Stimulated activated CD4-positive, alpha-beta T cell treated with anti-CD3 and anti-CD28 coated beads, Interleukin-4, amount 100 ng/mL, for 24 hours (primary cell): ENCODE measurements at regions not wholly inside any gene's neighbourhood (a gene's known extent, or its start where the extent isn't known, plus 50 kb on each side); places are given as distances from the start of the nearest gene placed in this dataset.
"Not testable (repeated sequence)": the region's sequence is repeated elsewhere in the genome, so short reads cannot be mapped to it uniquely, and the experiment has no call there.

Experiments
- DNase-seq: peaks from one replicate; pipeline ENCODE4 v3.0.0-alpha.2; 2020

DNA sequence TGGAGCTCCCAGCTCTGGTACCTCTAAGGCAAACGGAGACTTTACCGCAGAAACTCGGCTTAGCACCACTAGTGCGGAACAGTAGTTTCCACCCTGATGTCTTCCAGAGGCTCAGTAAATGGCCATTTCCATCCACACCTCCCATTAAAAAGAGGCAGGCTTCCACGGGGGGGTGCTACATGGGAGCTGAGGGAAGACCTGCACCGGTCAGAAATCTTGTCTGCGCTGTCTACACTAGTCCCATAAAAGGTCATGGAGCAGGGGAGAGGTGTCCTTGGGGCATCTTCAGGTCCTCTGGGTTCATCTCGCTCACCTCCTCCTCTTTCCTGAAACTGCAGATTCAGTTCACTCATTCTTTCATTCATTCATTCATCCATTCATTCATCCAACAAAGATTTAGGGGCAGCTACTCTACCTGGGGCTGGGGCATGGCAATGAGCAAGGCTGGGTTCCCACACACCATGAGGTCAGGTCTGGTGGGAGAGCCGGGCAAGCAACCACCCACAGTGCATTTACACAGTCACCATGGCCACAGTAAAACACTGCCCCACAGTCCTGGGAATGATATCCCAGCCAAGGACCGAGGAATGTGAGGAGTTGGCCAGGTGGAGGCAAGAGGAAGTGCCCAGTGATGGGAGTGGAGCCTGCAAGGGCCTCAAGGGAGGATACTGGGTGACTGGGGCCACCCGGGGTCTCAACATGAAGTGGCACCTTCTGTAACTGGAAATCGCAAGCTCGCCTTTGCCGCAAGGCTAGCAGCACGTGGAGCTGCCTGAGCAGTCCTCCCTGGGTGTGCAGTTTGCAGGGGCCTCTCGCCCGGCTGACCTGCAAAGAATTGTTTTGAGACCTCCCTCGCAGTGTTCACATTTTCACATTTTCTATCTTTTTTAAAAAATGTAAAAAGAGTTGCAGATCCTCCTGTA lies 180.2 kb upstream of the RAB6C start:
- no peak for DNase-seq

DNA sequence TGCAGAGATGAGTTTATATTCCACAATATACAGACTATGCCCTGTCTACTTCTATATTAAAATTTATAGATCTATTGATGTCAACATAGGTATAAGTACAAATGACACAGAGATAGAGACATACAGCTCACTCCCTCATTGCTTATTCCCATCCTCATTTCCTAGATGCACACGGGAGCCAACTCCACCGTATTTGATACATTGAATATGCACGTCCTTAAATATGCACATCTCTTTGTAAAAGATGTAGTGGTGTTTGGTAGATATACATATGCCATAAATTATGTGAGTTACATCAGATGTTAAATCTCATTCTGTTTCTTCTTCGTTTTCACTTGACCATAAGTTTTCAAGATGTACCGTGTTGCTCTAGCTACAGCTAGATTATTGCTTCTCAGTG lies 179.2 kb upstream of the RAB6C start:
- no peak for DNase-seq

DNA sequence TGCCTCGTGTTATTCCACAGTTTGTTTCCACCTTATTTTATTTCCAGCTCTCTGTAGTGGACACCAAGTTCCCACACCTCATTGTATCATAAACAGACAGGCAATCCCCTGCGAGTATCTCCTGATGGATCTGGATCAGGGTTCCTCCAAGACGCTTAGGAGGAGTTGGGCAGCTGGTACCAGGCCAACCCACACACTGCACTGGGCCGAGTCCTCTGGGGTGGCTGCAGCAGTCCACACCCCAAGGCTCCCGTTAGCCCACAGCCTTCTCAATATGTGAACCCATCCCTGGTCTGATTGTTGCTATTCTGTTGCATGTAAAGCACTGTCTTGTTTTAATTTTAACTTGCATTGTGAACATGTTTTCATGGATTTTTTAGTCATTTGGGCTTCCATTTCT lies 178.8 kb upstream of the RAB6C start:
- no peak for DNase-seq

DNA sequence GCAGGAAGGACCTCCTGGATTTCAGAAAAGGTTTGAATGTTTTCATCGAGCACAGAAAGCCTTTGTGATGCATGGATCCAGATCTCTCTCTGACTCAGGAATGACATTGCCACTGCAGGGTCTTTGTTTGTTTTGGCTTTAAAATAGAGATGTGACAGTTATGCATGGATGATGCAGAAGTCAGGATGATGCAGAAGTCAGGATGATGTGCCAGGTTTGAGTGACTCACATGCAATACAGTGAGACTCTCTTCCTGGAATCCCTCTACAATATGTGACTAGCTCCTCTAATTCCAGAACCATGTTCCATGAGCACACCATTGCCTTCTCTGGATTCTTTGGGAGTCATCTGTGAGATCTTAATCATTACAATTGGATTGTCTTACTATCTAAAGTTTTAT lies 177.9 kb upstream of the RAB6C start:
- DNase-seq, result no peak

DNA sequence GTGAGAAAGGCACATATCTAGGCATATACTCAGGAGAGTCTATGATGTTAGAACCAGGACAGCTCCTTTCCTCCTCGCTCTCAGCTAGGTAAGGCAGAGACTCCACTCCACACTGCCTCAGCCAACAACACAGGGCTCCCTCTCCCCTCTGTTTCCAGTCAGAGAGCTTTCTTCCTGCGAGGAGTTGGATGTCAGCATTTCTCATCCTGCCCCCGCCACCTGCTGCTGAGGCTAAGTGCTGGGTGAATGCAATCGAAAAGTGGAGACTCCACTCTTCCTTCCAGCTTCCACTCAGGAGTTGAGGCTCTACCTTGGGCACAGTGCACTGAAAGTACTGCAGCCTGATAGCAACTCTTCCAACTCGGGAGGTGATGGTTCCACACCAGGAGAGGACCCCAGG lies 177.2 kb upstream of the RAB6C start:
- DNase-seq, result no peak

DNA sequence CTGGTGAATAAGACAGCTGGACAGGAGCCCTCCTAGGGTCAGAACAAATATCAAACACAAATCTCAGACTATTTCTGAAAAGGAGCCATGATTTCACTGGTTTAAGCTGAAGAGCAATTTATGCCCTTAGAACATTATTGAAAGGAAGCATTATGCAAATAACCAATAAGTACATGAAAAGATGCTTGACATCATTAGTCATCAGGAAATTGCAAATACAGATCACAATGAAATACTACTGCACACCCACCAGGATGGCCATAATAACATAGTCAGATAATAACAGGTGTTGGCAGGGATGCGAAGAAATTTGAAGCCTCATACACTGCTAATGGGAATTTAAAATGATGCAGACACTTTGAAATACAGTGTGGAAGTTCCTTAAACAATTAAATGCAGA lies 176.4 kb upstream of the RAB6C start:
- DNase-seq, result no peak

DNA sequence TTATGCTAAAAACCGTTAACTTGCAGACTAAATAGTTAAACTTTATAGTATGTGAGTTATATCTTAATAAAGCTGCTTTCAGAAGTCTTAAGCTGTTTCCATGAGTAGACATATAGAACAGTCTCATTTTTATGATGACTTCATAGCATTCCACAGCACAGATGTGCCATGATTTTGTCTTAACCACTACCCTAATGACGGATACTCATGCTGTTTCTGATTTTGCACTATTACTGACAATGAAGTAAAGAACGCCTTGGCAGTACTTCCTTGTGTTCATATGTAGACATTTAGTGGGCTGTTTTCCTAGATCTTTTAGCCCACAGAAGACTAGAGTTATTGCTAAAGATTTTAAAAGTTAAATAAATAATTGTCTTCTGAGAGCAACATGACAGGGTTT lies 175.6 kb upstream of the RAB6C start:
- DNase-seq, result no peak

DNA sequence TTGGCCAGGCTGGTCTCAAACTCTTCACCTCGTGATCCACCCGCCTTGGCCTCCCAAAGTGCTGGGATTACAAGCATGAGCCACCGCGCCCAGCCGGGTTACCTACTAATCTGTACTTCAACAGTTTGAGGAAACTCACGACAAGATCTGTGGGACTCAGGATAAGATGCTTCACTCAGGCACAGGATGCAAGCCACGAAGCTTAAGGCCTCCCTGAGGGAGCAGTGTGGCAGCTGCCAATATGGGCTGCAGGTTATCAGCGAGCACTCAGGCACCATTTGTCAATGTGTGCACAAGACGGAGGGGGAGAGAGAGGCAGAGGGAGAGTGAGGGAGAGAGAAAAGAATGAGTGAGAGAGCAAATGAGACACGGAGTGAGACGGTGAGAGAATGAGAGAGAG lies 173.6 kb upstream of the RAB6C start:
- no peak for DNase-seq

DNA sequence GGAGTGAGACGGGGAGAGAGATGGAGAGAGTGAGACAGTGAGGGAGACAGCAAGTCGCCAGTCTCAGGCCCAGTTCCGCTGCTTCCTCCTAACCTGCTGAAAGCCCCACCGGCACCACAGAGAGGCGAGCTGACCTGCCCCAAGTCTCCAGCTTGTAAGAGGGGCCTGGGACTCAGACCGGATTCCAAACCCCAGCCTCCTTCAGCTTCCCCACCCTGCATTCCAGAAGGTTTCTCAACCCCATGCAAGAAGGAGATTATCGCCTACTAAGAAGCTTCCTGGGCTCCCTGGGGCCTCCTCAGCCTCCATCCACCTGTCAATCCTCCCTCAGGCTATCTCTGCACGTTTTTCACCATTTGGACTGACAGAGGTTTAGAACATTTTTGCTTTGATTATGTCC lies 173.1 kb upstream of the RAB6C start:
- DNase-seq, result no peak

DNA sequence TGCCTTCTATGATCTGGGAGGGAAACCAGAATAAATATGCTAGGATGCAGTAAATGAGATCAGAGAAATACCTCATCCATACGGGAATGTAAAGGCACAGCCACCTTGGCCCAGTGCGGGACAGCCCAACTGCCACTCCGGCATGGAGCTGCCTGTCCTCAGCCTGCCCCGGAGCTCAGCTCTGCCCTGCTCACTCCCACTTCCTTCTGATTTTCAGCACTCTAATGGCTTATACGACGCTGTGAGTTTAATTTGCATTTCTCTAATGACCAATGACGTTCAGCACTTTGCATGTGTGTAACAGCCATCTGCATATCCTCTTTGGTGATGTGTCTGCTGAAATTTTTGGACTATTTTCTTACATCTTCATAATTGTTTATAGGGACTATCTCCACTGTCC lies 172.5 kb upstream of the RAB6C start:
- DNase-seq, result no peak

DNA sequence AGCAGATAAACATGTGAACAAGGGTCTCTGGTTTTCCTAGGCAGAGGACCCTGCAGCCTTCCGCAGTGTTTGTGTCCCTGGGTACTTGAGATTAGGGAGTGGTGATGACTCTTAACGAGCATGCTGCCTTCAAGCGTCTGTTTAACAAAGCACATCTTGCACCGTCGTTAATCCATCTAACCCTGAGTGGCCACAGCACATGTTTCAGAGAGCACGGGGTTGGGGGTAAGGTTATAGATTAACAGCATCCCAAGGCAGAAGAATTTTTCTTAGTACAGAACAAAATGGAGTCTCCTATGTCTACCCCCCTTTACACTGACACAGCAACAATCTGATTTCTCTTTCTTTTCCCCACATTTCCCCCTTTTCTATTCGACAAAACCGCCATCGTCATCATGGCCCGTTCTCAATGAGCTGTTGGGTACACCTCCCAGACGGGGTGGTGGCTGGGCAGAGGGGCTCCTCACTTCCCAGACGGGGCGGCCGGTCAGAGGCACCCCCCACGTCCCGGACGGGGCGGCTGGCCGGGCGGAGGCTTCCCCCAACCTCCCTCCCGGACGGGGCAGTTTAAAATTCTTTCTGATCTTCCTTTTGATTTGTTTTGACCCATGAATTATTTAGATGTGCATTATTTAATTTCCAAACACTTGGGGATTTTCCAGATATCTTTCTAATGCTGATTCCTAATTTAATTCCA lies 171.7 kb upstream of the RAB6C start:
- DNase-seq, result not testable (repeated sequence)

DNA sequence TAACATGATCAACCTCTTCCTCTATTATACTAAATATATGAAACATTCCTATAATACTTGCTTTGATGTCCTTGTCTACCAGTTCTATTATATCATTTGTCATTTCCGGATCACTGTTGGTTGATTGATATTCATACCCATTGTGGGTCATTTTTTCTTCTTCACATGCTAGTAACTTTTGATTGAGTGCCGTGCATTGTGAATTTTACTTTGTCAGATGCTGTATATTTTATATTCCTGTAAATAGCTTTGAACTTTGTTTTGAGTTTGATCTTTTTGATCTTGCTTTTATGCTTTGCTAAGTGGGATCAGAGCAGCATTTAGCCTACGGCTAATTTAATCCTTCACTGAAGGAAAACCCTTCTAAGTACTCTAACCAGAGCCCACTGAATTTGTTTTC lies 168.9 kb upstream of the RAB6C start:
- no peak for DNase-seq

DNA sequence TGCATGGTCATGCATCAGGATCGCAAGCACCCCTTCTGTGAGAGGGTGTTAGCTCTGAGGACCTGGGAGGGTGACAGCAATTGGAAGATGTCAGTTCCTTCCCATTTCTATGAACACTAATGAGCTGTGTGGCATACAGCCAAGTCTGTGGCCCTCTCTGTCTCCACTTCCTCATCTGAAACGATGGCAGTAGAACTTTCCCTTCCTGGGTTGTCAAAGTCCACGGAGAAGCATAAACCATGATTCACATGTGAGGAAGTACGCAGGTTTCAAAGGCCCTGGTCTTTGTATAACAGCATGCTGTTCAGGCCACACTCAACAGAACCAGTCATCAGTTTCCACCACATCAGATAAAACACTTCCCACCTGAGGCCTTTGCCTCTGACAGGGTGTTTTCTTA lies 167.4 kb upstream of the RAB6C start:
- no peak for DNase-seq

DNA sequence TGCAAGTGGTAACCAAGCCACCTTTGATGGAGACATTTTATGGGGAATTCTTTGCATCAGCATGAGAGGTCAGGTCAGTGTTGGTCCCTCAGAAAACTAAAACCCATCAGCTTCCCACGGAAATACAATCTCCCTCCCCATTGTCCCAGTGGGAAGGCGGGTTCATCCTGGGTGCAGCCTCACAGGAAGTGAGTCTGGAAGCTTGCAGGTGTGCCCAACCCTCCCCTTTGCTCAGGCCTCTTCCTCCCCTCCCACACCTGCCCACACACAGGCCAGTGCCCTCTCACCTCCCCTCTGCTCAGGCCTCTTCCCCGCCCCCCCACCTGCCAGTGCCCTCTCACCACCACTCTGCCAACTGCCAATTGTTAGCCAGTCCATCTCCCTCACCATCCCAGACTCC lies 166.8 kb upstream of the RAB6C start:
- DNase-seq, result no peak

DNA sequence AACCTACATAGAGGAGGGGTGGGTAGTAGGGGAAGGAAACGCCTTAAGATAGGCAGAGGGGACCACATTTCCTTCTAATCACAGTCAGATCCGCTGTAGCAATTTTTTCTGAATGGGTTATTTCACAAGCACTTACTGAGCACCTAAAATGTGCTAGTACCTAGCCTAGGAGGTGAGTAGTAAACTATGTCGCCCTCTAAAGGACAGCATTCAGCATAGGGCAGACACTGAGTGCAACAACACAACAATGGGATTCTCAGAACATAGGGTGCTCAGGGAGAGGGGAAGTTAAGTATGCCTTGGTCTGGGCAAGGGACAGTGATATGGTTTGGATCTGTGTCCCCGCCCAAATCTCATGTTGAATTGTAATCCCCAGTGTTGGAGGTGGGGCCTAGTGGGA lies 166.1 kb upstream of the RAB6C start:
- DNase-seq, result no peak

DNA sequence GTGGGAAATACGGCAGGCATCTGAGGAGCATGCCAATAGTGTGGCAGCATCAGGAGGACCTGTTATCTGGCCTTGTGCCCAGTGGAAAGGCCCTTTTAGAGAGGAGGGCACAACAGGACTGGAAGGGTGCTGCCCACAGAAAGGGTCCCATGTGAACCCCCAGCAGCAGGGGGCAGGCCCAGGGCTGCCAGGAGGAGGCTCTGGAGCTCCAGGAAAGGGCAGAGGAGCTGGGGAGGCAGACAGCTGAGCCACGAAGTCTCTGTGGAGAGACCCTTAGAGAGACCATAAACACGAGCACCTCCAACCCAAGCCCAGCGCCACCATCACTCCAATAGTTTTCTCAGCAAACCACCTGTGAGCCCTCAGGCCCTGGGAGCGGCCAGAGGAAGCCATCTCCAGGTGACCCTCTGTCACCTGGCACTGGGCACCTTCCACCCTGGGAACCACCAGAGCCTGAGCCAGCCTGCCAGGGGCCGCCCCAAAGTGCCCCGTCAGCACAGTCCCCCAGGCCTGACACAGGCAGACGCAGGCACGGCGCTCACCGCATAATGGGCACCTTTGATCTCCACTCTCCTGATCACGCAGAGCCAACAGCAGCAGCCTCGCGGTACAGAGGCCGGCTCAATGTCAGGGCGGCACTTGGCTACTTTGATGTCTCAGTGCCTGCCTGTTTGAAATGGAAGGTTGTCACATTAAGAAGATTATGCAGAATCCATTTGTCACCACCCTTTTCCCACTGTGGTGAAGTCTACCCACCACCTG lies 162.5 kb upstream of the RAB6C start:
- DNase-seq, result no peak

DNA sequence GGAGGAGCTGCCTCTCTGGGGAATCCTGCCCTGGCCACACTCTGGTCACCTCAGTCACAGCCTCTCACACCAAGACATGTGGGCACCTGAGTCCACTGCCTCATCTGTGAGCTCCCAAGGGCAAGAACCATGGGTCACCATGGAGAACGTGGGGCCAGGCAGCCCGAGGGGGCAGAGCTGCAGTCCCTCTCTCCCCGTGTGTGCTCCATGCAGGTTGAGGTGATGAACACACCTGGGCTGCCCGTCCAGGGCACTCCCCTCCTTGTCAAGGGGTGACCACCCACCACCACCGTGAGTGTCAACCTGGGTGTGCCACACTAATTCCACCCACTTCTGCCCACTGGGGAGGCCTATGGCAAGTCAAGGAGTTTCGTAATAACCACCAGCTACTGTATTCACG lies 159.6 kb upstream of the RAB6C start:
- DNase-seq, result no peak

DNA sequence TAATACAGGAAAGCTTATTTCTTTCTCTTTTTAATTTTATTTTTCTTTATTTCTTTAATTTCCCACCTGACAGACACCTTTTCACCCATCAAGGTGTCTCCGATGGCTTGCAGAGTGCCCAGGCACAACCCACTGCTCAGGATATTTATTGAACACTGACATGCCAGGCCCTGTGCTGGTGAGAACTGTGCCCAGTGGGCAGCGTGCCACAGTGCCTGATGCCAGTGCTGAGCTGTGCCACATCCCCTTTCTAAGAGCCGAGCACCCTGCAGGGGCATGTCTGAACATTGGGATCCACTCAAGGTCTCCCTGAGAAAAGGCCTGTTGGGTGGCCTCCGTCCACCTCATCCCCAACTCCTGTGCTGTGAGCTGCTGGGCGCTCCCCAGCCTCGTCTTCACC lies 158.6 kb upstream of the RAB6C start:
- no peak for DNase-seq

DNA sequence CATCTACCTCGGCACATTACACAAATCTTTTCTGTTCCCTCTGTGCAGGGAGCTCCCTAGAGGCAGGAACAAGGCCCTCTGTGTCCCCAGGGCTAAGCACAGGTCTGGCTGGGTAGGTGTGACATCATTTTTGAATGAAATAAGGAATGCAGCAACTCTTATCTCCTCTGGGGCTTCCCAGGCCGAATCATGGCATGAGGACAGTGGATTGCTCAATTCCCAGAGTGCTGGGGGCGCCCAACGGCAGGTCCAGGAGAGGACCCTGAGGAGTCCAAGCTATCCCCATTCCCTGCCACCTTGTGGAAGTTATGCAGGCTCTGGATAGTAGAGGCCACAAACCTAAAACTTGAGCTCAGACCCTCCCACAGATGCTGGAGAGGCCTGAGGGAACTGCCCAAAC lies 158.0 kb upstream of the RAB6C start:
- DNase-seq, result no peak

DNA sequence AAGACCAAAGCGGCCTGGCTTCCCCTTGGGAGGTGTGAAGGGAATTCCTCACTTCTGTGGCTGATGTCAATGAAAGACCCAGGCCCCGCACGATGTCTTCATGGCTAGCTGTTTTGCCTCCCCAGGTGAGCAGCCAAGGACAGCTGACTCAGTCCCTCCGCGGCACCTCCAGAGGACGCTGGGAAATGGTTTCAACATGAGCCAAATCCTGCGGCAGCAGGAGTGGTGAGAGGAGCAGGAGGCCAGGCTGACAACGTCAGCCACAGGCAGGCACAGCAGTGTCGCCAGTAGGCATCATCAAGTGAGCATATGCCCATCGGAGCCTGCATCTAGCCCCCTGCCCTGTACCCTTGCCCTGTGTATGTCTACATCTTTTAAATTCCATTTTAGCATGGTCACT lies 156.4 kb upstream of the RAB6C start:
- no peak for DNase-seq

DNA sequence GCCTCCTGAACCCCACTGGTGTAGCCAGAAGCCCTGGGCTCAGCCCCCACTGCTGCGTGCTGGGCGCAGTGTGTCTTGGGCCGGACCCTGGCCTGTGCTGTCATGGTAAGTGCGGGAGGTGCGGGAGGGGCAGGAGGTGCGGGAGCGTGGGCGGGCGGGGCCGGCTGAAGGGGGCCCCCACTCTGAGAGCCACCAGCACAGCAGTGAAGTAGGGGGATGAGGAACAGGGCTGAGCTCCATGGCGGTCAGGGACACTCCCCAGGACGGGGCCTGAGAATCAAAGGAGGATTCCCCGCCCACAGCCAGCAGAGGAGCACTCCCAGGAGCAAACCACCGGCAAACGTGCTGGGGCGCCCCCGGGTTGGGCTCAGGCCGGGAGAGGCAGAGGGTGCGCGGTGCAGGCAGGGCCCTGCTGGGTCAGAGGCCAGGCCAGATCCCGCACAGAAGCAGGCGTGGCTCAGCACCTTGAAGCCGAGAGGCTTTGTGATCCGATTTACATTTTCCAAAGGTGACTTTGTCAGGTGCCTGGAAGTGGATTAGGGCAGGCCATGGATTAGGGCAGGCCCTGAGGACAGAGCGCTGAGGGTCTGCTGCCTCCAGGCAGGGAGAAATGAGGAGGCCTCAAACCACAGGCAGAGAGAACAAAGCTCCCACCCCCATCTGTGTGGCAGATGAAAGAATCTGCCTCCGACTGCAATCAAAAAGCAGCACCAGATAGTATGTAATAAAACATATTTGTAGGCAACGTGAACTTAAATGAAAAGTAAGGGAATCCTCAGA lies 152.0 kb upstream of the RAB6C start:
- no peak for DNase-seq

DNA sequence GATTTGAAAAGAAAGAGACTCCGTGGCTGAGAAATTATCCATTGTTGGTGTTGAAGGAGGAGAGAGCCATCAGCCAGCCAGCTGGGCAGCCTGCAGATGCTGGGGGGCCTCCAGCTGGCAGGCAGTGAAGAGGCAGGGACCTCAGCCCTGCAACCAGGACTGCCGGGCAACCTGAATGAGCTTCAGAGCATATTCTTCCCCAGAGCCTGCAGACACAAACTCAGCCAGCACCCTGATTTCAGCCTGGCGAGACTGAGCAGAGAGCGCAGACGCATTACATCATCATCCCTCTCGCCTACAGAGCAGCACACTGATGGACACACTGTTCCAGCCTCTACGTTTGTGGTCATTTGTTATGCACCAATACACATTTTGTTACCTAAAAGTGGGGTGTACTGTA lies 150.7 kb upstream of the RAB6C start:
- DNase-seq, result no peak

DNA sequence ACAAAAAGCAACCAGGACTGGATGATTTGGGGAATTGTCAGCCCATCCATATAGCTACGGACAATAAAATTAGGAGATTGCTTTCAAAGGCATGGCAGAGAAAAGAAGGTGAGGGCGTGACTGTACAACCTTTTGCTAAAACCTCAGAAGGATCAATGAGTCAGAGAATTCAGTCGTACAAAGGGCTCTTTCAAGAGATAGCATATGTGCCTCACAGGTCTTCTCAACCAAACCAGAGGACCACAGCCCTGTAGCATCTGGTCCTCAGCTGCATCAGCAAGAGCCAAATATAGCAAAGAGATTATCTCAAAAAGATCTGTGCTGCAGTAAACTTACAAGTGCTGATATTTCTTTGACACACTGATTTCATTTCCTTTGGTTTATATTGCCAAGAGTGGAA lies 149.9 kb upstream of the RAB6C start:
- DNase-seq, result no peak
